GM21515 (cell line): ENCODE measurements at regions not wholly inside any gene's neighbourhood (a gene's known extent, or its start where the extent isn't known, plus 50 kb on each side); places are given as distances from the start of the nearest gene placed in this dataset.
A peak's percentile ranks its signal among the peaks of the same experiment; 100 is the strongest.

Experiments
- ATAC-seq: cut with Tn5 transposase; IDR thresholded peaks from one replicate; pipeline ENCODE4 v1.9.1; 2021; ENCODE audit not compliant: unreplicated experiment

GRCh38 chr2:136407952-136408318 lies 290.0 kb upstream of the CXCR4 start:
- no peak for ATAC-seq

DNA sequence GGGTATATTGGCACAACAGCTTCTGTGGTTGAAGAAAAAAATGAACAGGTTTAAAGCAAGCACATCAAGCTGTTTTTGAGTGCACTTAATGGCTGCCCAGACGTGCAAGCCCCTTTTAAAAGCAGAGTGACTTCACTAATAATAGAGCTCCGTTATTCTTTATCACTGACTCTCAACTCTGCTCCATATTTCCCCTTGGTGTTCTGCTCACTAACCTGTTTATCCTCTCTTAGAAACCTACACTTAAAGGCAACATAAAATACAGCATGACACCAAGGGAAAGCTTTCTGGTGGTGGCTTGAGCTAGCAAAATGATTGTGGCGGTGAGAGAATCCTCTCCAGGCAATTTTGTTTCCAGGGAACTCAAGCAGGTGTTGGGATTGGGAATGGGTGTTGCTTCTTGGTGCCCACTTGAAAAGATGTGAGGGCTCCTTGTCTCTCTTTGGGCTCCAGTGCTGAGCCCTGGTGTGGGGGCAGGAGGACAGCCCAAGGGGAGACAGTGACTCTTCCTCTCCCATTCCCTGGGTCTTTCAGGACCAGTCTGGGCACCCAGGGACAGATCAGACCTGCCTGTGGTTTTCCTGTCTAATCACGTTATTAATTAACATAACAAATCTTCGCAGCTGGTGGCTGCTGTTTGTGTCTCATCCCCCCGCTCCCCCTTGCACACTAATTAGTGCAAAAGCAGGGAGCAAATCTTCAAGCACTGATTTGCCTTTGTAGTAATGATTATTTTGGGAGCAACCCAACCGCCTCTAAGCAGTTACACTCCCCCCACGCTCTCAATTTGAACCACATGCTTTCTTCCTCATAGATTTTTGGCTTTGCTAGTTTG lies 289.4 kb upstream of the CXCR4 start:
- no peak for ATAC-seq

DNA sequence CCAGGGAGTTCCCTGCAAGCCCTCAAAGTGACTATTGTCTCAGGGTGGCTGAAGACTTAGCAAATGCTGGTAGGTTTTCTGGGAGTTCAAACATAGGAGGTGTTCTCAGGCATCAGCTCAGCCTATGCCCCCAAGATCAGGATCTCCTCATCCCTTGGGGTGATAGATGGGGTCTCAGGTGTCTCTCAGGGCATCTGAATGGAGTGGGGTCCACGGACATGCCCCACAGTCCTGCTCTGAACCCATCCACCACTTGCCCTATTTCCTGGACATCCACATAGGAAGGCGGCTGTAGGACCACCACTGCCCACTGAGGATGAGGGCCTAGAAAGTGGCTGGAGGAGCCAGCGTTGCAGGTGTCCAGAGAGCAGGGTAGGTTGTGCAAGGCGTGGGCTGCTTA lies 287.0 kb upstream of the CXCR4 start:
- no peak for ATAC-seq

- no peak for ATAC-seq
Observed at GRCh38 chr2:136404176-136404575, 286.2 kb upstream of the CXCR4 start.

GRCh38 chr2:136402281-136402680 lies 284.3 kb upstream of the CXCR4 start:
- ATAC-seq = no peak

GRCh38 chr2:136399667-136400289 lies 281.8 kb upstream of the CXCR4 start:
- ATAC-seq = no peak

GRCh38 chr2:136395582-136395981 lies 277.6 kb upstream of the CXCR4 start:
- ATAC-seq = no peak

- ATAC-seq = peak; percentile 77
Observed at GRCh38 chr2:136394136-136395060, 276.4 kb upstream of the CXCR4 start.

- ATAC-seq = no peak
Observed at GRCh38 chr2:136393514-136393913, 275.6 kb upstream of the CXCR4 start.

- no peak for ATAC-seq
Observed at GRCh38 chr2:136392897-136393505, 275.1 kb upstream of the CXCR4 start.

DNA sequence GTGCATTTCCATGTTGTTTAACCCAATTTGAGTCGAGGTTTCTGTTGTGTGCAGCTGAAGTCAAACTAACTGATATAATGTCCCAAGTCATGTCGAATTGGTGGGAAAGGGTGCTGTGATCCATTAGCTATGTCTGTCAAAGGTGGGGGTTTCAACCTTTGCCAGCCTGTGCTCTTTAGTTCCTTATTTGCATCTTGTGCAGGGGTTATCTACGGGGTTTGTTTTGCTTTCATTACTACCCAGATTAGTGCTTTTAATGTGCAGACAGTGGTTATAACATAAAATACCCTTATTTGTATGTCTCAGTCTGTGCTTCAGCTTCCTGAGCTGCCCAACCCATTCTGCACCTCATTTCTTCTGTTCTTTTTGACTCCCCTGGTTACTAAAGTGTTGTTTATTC lies 271.9 kb upstream of the CXCR4 start:
- ATAC-seq = peak; percentile 65

- no peak for ATAC-seq
Observed at GRCh38 chr2:136386046-136386445, 268.1 kb upstream of the CXCR4 start.

DNA sequence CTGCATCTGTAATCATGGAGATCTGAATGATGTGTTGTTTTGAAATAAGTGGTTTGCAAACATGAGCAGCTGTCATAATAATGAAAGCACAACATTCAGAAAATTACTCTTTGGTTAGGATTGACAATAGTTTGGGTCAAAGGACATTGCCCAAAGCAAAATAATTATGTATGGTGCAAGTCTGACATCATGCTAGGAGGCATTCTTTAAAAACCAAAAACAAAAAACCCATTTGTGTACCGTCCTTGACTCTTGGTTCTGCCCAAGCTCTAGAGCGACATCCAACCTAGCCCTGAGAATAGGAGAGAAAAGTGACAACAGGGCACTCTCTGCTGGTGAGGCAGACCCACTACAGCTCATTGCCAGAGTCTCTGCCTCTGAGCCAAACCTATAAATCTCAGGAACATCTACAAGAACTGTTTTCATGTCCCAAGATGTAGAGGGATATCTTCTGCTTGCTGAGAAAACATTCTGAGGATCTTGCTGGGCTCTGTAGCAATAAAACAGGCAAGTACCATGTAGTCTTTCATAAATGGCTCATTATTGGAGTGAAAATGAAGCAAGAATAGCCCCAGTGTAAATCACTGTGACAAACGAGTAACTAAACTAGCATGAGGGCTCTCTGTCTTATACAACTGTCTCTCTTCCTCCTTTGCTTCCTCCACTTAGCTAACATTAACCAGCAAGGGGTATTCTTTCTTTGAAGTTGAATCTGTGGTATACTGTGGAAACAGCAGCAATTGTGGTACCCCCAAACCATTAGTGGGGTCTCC lies 266.8 kb upstream of the CXCR4 start:
- peak; percentile 49 for ATAC-seq

DNA sequence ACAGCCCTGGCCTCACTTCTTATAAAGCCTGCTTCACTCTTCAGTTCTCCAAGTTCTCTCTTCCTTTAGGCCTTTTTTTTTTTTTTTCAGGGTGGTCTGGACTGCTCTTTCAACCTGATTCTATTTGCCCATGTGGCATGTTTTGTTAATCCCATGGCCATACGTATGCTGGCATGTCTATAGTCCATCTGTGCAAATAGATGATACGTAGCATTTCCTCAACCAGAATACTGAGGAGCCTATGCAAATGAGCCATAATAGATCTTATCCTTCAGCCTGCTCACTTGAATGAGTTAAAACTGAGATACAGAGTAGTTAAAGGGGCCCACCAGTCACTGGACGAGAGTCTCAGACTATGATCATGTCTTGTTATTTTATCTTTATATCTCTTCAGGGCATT lies 265.2 kb upstream of the CXCR4 start:
- no peak for ATAC-seq

DNA sequence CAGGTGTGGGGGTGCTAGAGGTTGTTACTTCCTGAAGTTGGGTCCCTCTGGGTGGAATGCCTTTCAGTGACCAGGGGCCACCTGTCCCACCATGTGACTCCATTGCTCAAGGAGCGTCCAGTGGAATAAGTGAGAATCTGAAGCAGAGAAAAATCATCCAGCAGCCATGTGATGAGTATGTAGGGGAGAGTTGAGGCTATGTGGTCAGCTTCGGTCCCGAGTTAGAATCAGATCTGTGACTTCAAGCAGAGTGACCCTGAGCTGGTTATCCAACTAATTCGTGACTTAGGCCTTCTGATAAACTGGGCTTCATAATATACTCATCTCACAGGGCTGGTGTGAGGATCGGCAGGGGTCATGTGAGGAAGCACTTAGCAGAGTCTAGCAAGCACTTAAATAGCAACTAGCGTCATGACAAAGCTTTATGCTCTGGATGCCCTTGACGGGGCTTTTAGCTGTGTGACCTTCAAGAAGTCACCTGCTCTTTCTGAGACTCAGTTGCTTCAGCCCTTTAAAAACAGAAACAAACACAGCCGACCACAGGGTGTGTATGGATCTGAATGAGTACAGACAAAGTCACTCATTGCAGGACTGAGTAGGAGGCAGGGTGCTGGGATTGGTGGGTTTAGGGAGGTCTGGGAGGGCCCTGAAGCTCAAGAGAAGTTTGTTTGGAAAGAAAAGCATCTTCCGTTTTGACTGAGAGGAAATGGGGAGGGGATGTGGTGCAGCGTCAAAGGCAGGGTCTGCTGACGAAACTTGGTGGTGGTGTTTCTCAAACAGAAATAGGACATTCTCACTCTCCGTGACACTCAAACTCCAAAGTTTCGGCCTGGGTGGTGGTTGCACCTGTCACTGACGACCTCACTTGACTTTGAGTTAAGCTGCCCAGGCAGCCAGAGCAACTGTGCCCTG lies 264.0 kb upstream of the CXCR4 start:
- ATAC-seq = peak; percentile 82

- no peak for ATAC-seq
Observed at GRCh38 chr2:136381245-136381644, 263.3 kb upstream of the CXCR4 start.

DNA sequence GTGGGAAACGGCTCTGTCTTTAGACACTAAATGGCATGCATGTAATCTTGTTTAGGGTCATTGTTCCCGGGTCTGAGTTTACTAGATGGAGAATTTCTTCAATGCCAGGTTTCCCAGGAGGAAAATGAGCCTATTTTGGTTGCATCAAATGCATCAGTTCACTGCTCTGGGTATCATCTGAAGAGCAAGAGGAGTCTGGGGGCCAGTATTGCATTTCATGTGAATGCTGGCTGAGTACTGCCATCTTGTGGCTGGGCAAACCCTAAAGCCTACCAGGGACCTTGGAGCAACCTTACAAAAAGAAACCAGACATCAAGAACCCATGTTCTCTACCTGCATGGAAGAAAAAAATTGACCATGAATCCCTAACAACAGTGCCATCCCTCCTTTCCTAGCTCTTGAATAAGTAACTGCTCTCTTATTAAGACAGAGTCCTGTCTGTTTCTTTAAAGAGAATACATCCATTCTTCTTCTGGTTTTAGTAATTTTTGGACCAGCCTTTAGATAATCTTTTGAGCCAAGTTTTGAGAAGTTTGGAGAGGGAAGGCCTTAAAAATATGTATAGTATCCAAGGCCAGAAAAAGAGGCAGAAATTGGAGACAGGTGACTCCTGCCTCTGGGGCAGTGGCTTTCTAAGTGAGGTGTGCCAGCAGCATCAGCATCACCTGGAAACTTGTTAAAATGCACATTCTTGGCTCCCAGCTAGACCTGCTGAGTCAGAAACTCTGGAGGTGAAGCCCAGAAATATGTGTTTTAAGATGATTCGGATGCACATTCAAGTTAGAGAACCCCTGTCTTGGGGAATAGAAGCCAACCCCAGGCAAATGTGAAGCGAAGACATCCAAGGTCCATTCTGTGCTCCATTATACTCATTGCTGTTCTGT lies 261.0 kb upstream of the CXCR4 start:
- no peak for ATAC-seq
